Hepatocyte (in vitro differentiated cells): ENCODE measurements at regions not wholly inside any gene's neighbourhood (a gene's known extent, or its start where the extent isn't known, plus 50 kb on each side); places are given as distances from the start of the nearest gene placed in this dataset.

Experiments
- DNase-seq: peaks from one replicate; pipeline ENCODE4 v3.0.0-alpha.2; 2016; ENCODE audit warnings: low spot score
- H2AFZ ChIP-seq: fragments of 200-600 bp; sonication (generic); 2 replicates; pipeline ENCODE4 v1.6.0; 2016; ENCODE audit warnings: antibody characterized with exemption, mild to moderate bottlenecking
- H3K27ac ChIP-seq: fragments of 200-600 bp; sonication (generic); 2 replicates; pipeline ENCODE4 v1.5.1; 2016; ENCODE audit warnings: mild to moderate bottlenecking
- H3K27me3 ChIP-seq: fragments of 200-600 bp; sonication (generic); 2 replicates; pipeline ENCODE4 v1.6.1; 2016
- H3K36me3 ChIP-seq: fragments of 200-600 bp; sonication (generic); replicated peaks from 2 replicates; pipeline ENCODE4 v1.5.1; 2016; ENCODE audit warnings: low read depth; ENCODE audit not compliant: insufficient read depth
- H3K4me1 ChIP-seq: fragments of 200-600 bp; sonication (generic); 2 replicates; pipeline ENCODE4 v1.5.1; 2016; ENCODE audit warnings: mild to moderate bottlenecking, moderate library complexity; ENCODE audit not compliant: insufficient read depth
- H3K4me2 ChIP-seq: fragments of 200-600 bp; sonication (generic); 2 replicates; pipeline ENCODE4 v1.6.0; 2016
- H3K4me3 ChIP-seq: fragments of 200-600 bp; sonication (generic); 2 replicates; pipeline ENCODE4 v1.5.1; 2016; ENCODE audit warnings: mild to moderate bottlenecking
- H3K79me2 ChIP-seq: fragments of 200-600 bp; sonication (generic); 2 replicates; pipeline ENCODE4 v1.6.0; 2017; ENCODE audit warnings: mild to moderate bottlenecking
- H3K9me2 ChIP-seq: fragments of 200-600 bp; sonication (generic); replicated peaks from 2 replicates; pipeline ENCODE4 v1.6.0; 2017; ENCODE audit warnings: mild to moderate bottlenecking; ENCODE audit not compliant: insufficient read depth
- H3K9me3 ChIP-seq: fragments of 200-600 bp; sonication (generic); 2 replicates; pipeline ENCODE4 v1.5.1; 2016; ENCODE audit warnings: low read depth, mild to moderate bottlenecking
- H4K20me1 ChIP-seq: fragments of 200-600 bp; sonication (generic); 2 replicates; pipeline ENCODE4 v1.6.0; 2016; ENCODE audit warnings: mild to moderate bottlenecking; ENCODE audit not compliant: insufficient read depth, poor library complexity, severe bottlenecking
- EZH2 ChIP-seq: fragments of 200-600 bp; sonication (generic); IDR thresholded peaks from 2 replicates; pipeline ENCODE4 v1.6.1; 2016; ENCODE audit warnings: antibody characterized with exemption, mild to moderate bottlenecking, borderline replicate concordance
- EZH2phosphoT487 ChIP-seq: fragments of 200-600 bp; sonication (generic); IDR thresholded peaks from one replicate; pipeline ENCODE4 v1.6.1; 2018; ENCODE audit warnings: antibody characterized with exemption, mild to moderate bottlenecking, low read depth, moderate library complexity; ENCODE audit not compliant: unreplicated experiment, severe bottlenecking
- WGBS: methylation state at CpG from one replicate; pipeline ENCODE4 v1.1.6; 2016; ENCODE audit warnings: low lambda C conversion rate; ENCODE audit errors: missing lambda C conversion rate; 5-methylcytosine and 5-hydroxymethylcytosine counted together
- TF ChIP-seq, protein P1 (sequence below): fragments of 200-600 bp; sonication (generic); IDR thresholded peaks from 2 replicates; pipeline ENCODE4 v1.5.1; 2016; ENCODE audit warnings: antibody characterized with exemption, mild to moderate bottlenecking; ENCODE audit not compliant: poor library complexity

DNA sequence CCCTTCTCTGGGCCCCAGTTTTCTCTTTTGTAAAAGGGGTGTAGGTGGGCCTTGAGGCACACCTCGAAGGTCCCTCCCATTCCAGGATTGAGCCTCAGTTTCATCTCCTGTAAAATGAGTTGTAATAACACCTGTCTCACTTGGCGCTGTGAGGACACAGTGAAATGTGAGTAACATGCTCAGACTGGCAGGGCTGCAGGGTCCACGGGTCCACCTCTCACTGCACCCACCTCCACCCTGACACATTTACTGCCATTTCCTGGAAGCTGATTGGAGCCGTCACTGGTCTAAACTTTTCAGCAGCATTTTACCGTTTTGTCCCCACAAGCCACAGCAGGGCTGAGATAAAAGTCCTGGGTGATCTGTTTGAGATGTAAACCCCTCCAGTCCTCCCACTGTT is 398.0 kb downstream of the PTPRU start:
- Histone ChIP-seq H3K79me2 (no peaks in the 10 kb centered on the region), H3K4me2 (no peak overlapping the region), H4K20me1 (no peaks in the 10 kb centered on the region)

DNA sequence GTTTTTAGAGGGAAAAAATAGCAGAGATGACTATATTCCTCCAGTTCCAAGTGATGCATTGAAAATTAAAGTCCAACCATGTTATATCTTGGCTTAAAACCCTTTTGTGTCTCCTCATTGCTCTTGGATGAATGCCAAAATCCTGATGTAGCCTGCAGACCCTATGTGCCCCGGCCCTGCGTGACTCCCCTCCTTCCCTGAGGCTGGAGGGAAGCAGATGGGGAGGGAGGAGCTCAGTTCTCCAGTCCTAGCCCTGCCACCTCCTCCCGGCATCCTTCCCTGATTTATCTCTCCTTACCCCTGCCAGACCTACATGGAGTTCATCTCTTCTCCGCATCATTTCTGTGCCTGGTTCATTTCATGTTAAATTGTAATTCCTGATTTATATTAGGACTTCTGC is 397.4 kb downstream of the PTPRU start:
- Histone ChIP-seq H3K79me2 (no peaks in the 10 kb centered on the region), H3K9me3 (no peaks in the 10 kb centered on the region), H3K27ac (no peak overlapping the region), H3K27me3 (no peaks in the 10 kb centered on the region), H3K4me2 (no peak overlapping the region), H3K4me1 (peaks cover 4% of the 10 kb centered on the region), H3K9me2 (no peaks in the 10 kb centered on the region), H2AFZ (no peak overlapping the region), H3K36me3 (no peaks in the 10 kb centered on the region), H3K4me3 (no peak overlapping the region), H4K20me1 (no peaks in the 10 kb centered on the region)
- TF ChIP-seq EZH2 (no peak), EZH2phosphoT487 (no peak)
- TF ChIP-seq, protein P1, sequence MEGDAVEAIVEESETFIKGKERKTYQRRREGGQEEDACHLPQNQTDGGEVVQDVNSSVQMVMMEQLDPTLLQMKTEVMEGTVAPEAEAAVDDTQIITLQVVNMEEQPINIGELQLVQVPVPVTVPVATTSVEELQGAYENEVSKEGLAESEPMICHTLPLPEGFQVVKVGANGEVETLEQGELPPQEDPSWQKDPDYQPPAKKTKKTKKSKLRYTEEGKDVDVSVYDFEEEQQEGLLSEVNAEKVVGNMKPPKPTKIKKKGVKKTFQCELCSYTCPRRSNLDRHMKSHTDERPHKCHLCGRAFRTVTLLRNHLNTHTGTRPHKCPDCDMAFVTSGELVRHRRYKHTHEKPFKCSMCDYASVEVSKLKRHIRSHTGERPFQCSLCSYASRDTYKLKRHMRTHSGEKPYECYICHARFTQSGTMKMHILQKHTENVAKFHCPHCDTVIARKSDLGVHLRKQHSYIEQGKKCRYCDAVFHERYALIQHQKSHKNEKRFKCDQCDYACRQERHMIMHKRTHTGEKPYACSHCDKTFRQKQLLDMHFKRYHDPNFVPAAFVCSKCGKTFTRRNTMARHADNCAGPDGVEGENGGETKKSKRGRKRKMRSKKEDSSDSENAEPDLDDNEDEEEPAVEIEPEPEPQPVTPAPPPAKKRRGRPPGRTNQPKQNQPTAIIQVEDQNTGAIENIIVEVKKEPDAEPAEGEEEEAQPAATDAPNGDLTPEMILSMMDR, result no peak
- WGBS, result 58% methylated on average over 4 of the region's 4 CpGs
- no peak for DNase-seq

More for the DNA sequence above, 398.0 kb downstream of the PTPRU start:
- H3K9me3 ChIP-seq, result no peaks in the 10 kb centered on the region
- H3K36me3 ChIP-seq, result no peaks in the 10 kb centered on the region
- no peak overlapping the region for H2AFZ ChIP-seq
- TF ChIP-seq EZH2, result no peak
- TF ChIP-seq EZH2phosphoT487, result no peak
- TF ChIP-seq, protein P1, result no peak
- no peak for DNase-seq
- H3K27me3 ChIP-seq, result no peaks in the 10 kb centered on the region
- no peak overlapping the region for H3K4me3 ChIP-seq
- peaks cover 4% of the 10 kb centered on the region for H3K4me1 ChIP-seq
- no peak overlapping the region for H3K27ac ChIP-seq
- no peaks in the 10 kb centered on the region for H3K9me2 ChIP-seq
- WGBS, result 55% methylated on average over 5 of the region's 5 CpGs

DNA sequence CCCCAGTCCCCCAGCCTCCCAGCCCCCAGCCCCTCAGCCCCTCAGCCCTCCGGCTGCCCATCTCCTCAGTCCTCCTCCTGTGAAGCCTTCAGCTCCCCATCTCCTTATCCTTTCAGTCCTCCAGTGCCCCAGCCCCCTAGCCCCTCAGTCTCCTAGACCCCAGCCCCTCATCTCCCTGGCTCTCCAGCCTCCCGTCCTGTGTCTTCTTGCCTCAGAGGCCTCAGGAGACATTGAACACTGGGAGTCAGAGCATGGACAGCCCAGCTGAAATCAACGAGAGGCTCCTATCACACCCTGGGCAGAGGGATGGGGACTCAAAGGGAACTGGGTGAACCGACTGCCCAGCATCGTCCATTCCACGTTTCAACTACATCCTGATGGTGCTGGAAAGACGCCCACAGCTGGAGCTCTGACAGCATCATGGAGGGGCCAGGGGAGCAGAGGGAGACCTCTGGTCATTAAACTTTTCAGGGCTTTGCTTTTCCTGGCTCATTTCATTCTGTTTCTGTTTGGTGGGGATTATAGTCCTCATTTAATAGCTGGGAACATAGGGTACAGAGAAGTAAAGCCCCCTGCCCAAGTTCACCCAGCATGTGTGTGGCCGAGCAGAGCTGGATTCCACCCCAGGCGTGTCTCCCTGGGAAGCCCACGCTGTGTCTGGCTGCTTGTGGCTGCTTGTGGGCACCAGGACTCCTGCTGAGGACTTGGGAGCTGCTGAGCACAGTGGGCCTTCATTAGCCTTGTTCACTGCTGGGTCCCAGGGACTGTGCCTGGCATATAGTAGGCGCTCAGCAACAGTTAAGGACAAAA is 396.7 kb downstream of the PTPRU start:
- no peaks in the 10 kb centered on the region for H3K27me3 ChIP-seq
- H3K36me3 ChIP-seq, result no peaks in the 10 kb centered on the region
- H3K4me1 ChIP-seq, result peaks cover 4% of the 10 kb centered on the region
- 60% methylated on average over 9 of the region's 11 CpGs for WGBS
- H3K4me3 ChIP-seq, result no peak overlapping the region
- H3K27ac ChIP-seq, result no peak overlapping the region
- no peaks in the 10 kb centered on the region for H4K20me1 ChIP-seq
- no peaks in the 10 kb centered on the region for H3K9me2 ChIP-seq
- H3K9me3 ChIP-seq, result no peaks in the 10 kb centered on the region
- H2AFZ ChIP-seq, result no peak overlapping the region
- no peak for TF ChIP-seq EZH2phosphoT487
- TF ChIP-seq EZH2, result no peak
- TF ChIP-seq, protein P1, result no peak
- H3K4me2 ChIP-seq, result no peak overlapping the region
- H3K79me2 ChIP-seq, result no peaks in the 10 kb centered on the region
- no peak for DNase-seq
